Posterior cingulate gyrus (tissue), 11 donors: ENCODE measurements at regions not wholly inside any gene's neighbourhood (a gene's known extent, or its start where the extent isn't known, plus 50 kb on each side); places are given as distances from the start of the nearest gene placed in this dataset.

Experiments used
- DNase-seq, 10 donors: peaks; one replicate each; pipeline versions ENCODE4 v3.0.0 to v3.0.0-alpha.2; 2020 to 2021; ENCODE audit warnings: mixed read lengths in 3 of 10
- intact Hi-C: fragments of 100-400 bp; cut with DNase I; formaldehyde crosslinking; loops from one replicate; pipeline ENCODE4 v1.15.1; 2023

- intact Hi-C loops: no loop called here
- no peak for DNase-seq
These were observed 91.6 kb downstream of the TTC32 start for GRCh38 chr2:19810148-19810547.

DNA sequence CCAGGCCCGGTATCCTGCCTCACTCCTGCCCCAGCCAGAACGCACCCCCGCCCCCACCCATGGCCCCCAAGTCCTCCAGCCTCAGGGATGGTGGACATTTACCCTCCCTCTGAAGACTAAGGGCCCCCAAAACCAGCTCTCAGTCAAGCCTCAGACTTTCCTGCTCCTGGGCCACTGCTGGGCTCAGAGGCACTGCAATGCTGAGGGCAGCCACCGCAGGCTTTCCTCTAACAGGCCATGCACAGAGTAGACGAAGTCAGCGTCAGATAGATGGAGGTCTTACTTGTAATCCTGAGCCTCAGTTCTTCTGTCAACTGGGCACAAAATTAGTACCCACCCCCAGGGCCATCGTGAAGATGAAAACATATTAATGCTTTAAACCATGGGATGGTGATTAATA lies 92.6 kb downstream of the TTC32 start:
- intact Hi-C loops: no loop called here
- DNase-seq: peak in 1 of 10 donors; percentile 21

DNA sequence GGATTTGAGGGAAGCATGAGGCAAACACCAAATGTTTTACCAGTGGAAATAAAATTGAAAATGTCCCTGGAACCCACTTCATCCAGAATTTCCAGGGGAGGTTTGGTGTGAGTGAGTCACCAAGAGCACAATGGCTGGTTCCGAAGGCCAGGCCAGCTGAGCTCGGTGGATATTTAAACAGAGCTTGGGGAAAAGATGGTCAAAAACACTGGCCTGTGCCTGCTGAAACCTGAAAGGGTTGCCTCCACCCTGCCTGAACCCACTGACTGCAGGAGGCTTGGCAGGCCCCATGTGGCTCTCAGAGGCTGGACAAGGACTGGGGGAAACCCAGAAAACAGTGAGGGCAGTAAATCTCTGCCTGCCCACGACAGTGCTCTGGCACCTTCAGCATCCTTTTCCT lies 93.9 kb downstream of the TTC32 start:
- intact Hi-C loops: no loop called here

GRCh38 chr2:19807346-19807745 lies 94.4 kb downstream of the TTC32 start:
- intact Hi-C loops: no loop called here
- DNase-seq: peak in 2 of 10 donors; percentile 7 to 43

More for the DNA sequence above, 93.9 kb downstream of the TTC32 start:
- DNase-seq: peak in 2 of 10 donors; percentile 62

DNA sequence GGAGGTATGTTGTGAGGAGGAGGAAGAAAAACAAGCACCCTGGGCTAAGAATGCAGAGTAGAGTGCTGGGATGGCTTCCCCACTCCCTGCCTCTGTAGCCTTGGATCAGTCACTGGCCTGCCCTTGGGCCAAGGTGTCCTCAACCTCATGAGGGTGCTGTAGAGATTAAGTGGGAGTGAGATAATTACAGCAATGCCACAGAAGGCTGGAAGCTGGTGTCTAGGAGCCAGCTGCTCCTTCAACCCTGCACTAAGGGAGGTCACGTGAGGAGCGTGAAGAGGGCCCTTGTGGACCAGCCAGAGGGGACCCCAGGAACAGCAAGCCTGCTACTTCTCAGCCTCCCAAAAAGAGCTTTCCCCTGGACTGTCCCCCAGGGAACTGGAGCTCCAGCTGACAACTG lies 95.2 kb downstream of the TTC32 start:
- intact Hi-C loops: no loop called here
- DNase-seq: peak in 1 of 10 donors; percentile 30

DNA sequence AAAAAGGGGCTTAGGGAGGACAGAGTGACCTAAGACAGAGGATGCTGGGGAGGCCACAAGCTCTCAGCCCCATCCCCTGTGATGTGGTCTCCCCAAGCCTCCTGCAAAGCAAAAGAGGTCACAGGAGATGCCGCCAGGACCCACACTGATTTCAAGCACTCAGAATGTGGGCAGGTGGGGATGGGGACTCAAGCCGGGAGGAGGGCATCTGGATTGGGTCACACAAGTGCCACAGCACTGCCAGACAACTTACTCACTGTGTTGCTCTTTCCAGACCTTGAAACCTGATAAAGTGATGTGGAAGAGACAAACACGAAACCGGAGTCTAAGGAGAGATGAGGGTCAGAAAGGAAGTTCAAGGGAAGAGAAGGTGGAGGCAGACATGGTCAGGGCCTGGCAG lies 95.7 kb downstream of the TTC32 start:
- peak in 1 of 10 donors; percentile 36 for DNase-seq
- intact Hi-C loops: no loop called here

DNA sequence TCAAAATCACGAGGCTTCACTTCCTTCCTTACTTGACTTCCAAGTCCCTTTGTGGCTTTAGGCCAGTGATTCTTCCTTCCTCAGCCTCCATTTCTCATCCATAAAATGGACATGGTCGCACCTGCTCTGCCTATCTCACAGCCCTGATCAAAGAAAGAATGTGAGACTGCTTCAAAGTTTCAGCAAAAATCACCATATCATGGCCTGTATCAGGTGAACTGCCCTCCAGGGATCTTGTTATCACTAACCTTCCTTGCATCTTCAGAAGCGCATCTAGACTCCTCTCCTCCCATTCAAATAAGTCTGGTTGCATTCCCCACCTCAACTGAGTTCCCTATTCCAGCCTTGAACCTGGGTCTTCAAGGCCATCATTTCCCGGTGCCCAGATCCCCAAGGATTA lies 96.5 kb downstream of the TTC32 start:
- no peak for DNase-seq
- intact Hi-C loops: no loop called here

DNA sequence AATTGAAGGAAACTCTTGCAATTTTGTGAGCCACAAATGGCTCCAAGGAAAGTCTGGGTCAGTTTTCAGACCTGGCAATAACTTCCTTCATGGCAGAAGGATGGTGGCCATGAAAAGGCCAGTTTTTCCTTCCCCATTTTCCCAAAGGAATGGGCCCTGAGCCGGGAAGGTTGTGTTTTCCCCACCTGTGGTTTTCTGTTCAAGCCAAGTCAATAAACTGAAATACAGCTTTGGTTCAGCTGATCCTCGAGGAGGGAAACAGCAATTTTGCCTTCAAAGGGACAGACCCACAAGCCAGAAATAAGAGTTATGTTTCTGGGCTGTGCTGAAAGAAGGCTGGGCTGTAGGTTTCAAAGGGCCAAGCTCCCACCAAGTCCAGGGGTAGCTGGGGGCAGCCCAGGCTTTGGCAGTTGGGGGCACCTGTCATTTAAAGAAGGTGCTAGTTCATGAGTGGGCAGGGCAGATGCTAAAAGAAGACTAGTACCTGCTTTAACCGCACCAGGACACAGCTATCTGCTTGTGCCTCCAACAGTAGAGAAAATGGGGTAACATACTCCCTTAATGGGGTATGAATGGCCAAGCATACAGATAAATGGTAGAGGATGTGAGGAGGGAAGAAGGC lies 97.0 kb downstream of the TTC32 start:
- intact Hi-C loops: no loop called here
- DNase-seq: peak in 1 of 10 donors; percentile 61

GRCh38 chr2:19802086-19802841 lies 99.5 kb downstream of the TTC32 start:
- intact Hi-C loops: no loop called here
- DNase-seq: peak in 1 of 10 donors; percentile 45

DNA sequence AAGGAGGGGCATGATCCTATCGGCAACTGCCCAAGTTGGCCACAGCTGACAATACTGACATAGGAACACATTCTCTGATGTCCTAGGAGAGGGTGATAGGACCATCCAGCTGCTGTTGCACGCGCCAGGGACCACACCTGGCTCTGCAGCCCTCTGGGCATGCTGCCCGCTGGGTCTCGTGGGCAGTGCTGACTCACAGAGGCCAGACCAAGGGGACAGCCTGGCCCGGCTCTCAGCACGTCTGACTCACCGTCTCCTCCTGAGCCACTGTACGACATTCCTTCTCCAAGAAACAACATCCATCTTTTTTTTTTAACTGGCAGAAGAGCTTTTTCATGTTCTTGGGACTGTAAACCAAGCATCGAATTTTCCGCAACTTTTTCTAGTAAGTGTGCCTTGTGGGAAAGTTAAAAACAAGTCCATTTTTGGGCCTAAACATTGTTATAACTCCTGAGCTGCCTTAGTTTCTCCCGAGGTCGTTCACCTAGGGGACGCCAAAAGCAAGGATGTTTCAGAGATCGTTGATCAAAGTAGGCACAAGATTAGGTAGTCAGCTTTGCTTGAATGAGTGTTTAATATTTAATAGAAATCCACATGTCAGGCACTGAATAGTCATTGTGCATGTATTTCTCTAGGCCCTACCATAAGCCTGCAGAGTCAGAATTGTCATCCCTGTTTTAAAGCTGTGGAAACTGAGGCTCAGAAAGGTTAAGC lies 100.3 kb downstream of the TTC32 start:
- peak in 1 of 10 donors; percentile 70 for DNase-seq

GRCh38 chr2:19800796-19801195 lies 101.0 kb downstream of the TTC32 start:
- intact Hi-C loops: no loop called here
- DNase-seq: peak in 1 of 10 donors; percentile 21

More for the DNA sequence above, 100.3 kb downstream of the TTC32 start:
- intact Hi-C loops: no loop called here

GRCh38 chr2:19799881-19800780 lies 101.7 kb downstream of the TTC32 start:
- intact Hi-C loops: no loop called here
- DNase-seq: peak in 2 of 10 donors; percentile 43 to 72

GRCh38 chr2:19797871-19798270 lies 103.9 kb downstream of the TTC32 start:
- intact Hi-C loops: no loop called here
- DNase-seq: no peak

DNA sequence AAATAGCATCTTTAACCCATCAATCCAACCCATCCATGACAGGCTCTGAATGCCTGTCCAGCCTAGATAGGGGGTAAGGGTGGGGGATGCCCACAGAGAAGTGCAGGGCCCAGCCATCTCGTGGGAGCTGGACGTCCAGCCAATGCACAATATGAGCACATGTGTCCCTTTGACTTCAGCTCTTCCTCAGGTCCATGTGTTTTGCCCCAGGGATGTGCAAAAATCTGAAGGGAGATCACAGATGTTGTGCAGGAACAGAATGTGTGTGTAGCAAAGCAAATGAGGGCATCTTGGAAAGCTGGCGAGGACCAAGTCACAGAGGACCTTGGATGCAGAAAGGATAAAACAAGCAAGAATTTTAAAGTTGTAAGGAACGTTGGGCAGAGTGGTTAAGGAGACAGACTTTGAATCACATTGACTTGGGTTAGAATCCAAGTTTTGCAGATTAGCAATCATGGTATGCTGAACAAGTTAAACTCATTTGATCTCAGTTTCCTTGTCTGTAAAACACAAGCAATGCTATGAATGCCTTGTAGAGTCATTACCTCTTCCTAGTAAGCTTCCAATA lies 104.5 kb downstream of the TTC32 start:
- intact Hi-C loops: no loop called here
- DNase-seq: no peak

DNA sequence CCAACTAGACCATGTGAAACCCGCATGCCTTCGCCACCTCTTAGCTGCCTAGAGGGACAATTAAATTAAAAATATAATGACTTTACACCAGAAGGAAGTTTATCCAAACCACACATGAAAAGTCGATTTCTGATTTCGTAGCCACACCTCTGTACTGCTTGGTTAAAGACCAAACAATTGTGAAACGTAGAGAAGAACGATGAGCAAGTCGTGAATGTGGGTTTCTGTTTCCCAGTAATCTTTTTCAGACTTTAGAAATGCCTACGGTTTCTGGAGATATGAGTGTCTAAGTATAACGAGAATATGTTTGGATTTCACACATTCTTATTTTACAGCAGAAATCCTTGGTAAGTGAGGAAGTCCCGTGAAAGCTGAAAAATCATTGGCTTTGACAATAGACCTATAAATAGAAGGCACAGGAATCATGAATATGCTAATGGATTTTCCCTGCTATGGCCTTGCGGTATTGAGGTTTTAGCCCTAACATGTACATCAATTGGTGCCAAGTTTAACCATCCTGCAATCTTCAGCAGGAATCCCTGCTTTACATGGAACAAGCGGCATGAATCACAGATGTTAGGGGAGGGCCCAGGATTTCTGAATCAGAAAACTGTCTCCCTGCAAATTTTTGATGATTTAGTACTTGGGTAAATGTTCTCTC lies 105.6 kb downstream of the TTC32 start:
- DNase-seq: no peak
- intact Hi-C loops: no loop called here

- DNase-seq: no peak
- intact Hi-C loops: no loop called here
These were observed 108.5 kb downstream of the TTC32 start for GRCh38 chr2:19793132-19793750.

DNA sequence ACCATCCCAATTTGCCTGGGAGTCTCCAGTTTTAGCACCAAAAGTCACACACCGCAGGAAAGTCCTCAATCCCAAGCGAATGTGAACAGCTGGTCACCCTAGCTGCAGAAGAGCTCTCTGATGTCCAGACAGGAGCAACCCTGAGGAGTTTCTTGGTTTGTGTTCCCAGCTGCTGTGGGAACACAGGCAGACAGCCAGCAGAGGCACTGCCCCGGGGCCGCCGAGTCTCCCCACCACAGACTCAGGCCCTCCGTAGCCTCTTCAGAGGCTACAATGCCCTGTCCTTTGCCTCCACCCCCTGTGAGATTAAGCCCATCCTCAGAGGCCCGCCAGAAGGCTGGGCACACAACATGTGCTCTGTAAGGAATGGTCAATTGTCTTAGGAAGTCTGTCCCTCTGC lies 111.5 kb downstream of the TTC32 start:
- DNase-seq: no peak
- intact Hi-C loops: no loop called here

- DNase-seq: peak in 1 of 10 donors; percentile 69
- intact Hi-C loops: no loop called here
These were observed 114.6 kb downstream of the TTC32 start for GRCh38 chr2:19787134-19787533.

GRCh38 chr2:19786408-19787058 lies 115.2 kb downstream of the TTC32 start:
- intact Hi-C loops: no loop called here
- DNase-seq: peak in 1 of 10 donors; percentile 8
